Stomach (tissue), 8 donors: ENCODE measurements at regions not wholly inside any gene's neighbourhood (a gene's known extent, or its start where the extent isn't known, plus 50 kb on each side); places are given as distances from the start of the nearest gene placed in this dataset.

ENCODE experiments used
- DNase-seq, 2 donors: peaks; one replicate each; pipeline versions ENCODE4 v3.0.0 to v3.0.0-alpha.2; 2013 to 2019
- H3K27ac ChIP-seq, 5 donors: fragments of 200-600 bp in 4 of 5; sonication (generic) in 4 of 5; one replicate each; pipeline ENCODE4 v1.5.1; 2013 to 2019; ENCODE audit warnings: mild to moderate bottlenecking in 1 of 5, moderate library complexity in 1 of 5
- H3K27me3 ChIP-seq, 3 donors: fragments of 200-600 bp; sonication (generic); one replicate each; pipeline ENCODE4 v1.5.1; 2017 to 2019; ENCODE audit warnings: mixed run types in 1 of 3
- H3K36me3 ChIP-seq, 4 donors: fragments of 200-600 bp; sonication (generic); 1 replicate in 3 of 4; 2 replicates in 1 of 4; pipeline ENCODE4 v1.5.1; 2016 to 2019
- H3K4me1 ChIP-seq, 4 donors: fragments of 200-600 bp; sonication (generic); one replicate each; pipeline ENCODE4 v1.5.1; 2016 to 2019
- H3K4me3 ChIP-seq, 4 donors: fragments of 200-600 bp; sonication (generic) in 3 of 4; one replicate each; pipeline ENCODE4 v1.5.1; 2016 to 2019; ENCODE audit warnings: mild to moderate bottlenecking in 1 of 4
- H3K9me3 ChIP-seq, 4 donors: fragments of 200-600 bp; sonication (generic); one replicate each; pipeline ENCODE4 v1.5.1; 2016 to 2019
- CTCF ChIP-seq, 7 experiments: fragments of 450-650 bp in 4 of 7; fragments of 200-600 bp in 3 of 7; sonication (generic) in 3 of 7; IDR thresholded peaks; one replicate each; pipeline ENCODE4 v1.5.1; 2016 to 2019; ENCODE audit warnings: antibody characterized with exemption in 7 of 7, control low read depth in 2 of 7, mild to moderate bottlenecking in 1 of 7
- EP300 ChIP-seq: sonication (generic); formaldehyde crosslinking; IDR thresholded peaks from one replicate; pipeline ENCODE4 v1.6.1; 2017; ENCODE audit warnings: antibody characterized with exemption
- POLR2A ChIP-seq, 4 donors: fragments of 450-650 bp; IDR thresholded peaks; one replicate each; pipeline ENCODE4 v1.6.1; 2016; ENCODE audit warnings: antibody characterized with exemption in 4 of 4, control low read depth in 2 of 4, mild to moderate bottlenecking in 1 of 4, moderate library complexity in 1 of 4
- POLR2AphosphoS5 ChIP-seq, 3 donors: sonication (generic); formaldehyde crosslinking; IDR thresholded peaks; one replicate each; pipeline ENCODE4 v1.6.1; 2016; ENCODE audit warnings: antibody characterized with exemption in 3 of 3
- WGBS, 5 donors: extraction: QIAGEN DNeasy Blood & Tissue Kit in 3 of 5; methylation state at CpG; one replicate each; pipeline versions ENCODE4 v1.1.5 to v1.1.7; 2013 to 2018; 5-methylcytosine and 5-hydroxymethylcytosine counted together
- intact Hi-C: fragments of 100-400 bp; cut with DNase I; formaldehyde crosslinking; loops from one replicate; pipeline ENCODE4 v1.15.1; 2023; ENCODE audit warnings: low total_unique reads
- donor health status: healthy with polysubstance abuse.
- donor health status: Bipolar disorder and iron deficiency.
- donor health status: healthy.

DNA sequence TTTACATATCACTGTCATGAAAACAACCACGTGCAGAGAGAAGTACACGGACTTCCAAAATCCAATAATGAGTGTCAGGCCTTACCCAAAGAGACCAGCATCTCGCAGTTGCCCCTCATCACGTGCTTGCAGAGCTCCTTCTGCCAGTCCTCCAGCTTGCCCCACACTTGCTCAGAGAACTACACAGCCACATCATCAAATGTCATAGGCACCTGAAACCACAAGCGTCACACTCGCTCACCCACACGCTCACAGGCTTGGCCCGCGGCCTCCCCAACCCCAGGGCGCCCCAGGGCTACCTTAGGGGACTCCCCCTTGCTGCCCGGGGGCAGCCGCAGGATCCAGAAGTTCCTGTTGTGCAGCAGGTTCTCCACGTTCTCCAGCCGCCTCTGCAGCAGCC is 123.4 kb upstream of the ZNF746 start:
- no peak for TF ChIP-seq CTCF (IDR thresholded peaks at IDR 0.05)
- TF ChIP-seq EP300: no peak
- no peak for TF ChIP-seq POLR2A (IDR thresholded peaks at IDR 0.05)
- no peak for TF ChIP-seq POLR2AphosphoS5 (IDR thresholded peaks at IDR 0.05)
- intact Hi-C loops: no loop called here
- Histone ChIP-seq H3K4me1 (peaks cover 23 to 34% (median 29%) of the 10 kb centered on the region in 4 donors), H3K9me3 (no peaks in the 10 kb centered on the region), H3K36me3 (peaks cover 52 to 59% (median 54%) of the 10 kb centered on the region in 4 donors), H3K4me3 (no peak overlapping the region), H3K27ac (no peak overlapping the region), H3K27me3 (no peaks in the 10 kb centered on the region)
- DNase-seq: no peak
- 75 to 91% (median 77%) methylated on average over 10 to 14 of the region's 14 CpGs for WGBS, 5 donors

GRCh38 chr7:149616898-149617297 is 119.3 kb upstream of the ZNF746 start:
- intact Hi-C loops: no loop called here
- H3K4me1 ChIP-seq: peaks cover 0 to 3% (median 0%) of the 10 kb centered on the region in 4 donors
- H3K4me3 ChIP-seq: no peak overlapping the region
- H3K27me3 ChIP-seq: no peaks in the 10 kb centered on the region
- no peak for TF ChIP-seq POLR2AphosphoS5 (IDR thresholded peaks at IDR 0.05)
- TF ChIP-seq POLR2A (IDR thresholded peaks at IDR 0.05): no peak
- TF ChIP-seq EP300: no peak
- TF ChIP-seq CTCF (IDR thresholded peaks at IDR 0.05): no peak
- DNase-seq: no peak
- no peak overlapping the region for H3K27ac ChIP-seq
- WGBS, 5 donors: 62 to 75% (median 67%) methylated on average over 8 of the region's 8 CpGs
- peaks cover 86 to 99% (median 95%) of the 10 kb centered on the region in 4 donors for H3K36me3 ChIP-seq
- no peaks in the 10 kb centered on the region for H3K9me3 ChIP-seq

DNA sequence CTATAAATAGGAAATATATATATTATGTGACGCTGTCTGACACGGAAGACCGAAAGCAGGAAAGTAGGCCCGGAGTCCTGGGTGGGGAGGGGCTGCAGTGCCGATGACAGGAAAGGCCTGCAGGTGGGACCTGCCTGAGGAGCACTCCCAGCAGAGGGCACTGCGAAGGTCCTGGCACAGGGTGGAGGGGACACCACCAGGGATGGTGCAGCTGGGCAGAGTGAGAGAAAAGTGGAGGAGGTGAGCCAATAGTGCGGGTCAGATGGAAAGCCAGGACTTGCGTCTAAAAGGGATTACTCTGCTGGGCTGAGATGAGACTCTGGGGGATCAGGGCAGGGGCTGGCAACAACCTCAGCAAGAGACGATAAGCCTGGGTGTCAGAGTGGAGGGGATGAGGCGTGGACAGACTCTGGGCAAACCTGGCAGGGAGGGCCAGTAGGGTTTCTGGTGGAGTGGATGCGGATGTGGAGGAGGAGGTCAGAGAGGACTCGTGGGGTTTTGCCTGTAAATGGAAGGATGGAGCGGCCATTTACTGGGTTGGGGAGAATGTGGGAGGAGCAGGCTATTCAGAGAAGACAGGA is 118.2 kb upstream of the ZNF746 start:
- Histone ChIP-seq H3K36me3 (peaks cover 93 to 100% (median 100%) of the 10 kb centered on the region in 4 donors), H3K27me3 (no peaks in the 10 kb centered on the region), H3K9me3 (no peaks in the 10 kb centered on the region), H3K27ac (no peak overlapping the region), H3K4me3 (no peak overlapping the region), H3K4me1 (no peaks in the 10 kb centered on the region)
- 86 to 87% (median 87%) methylated on average over 13 of the region's 13 CpGs for WGBS, 5 donors
- DNase-seq: no peak
- TF ChIP-seq POLR2A (IDR thresholded peaks at IDR 0.05) (no peak), CTCF (IDR thresholded peaks at IDR 0.05) (no peak)
- intact Hi-C loops: no loop called here

DNA sequence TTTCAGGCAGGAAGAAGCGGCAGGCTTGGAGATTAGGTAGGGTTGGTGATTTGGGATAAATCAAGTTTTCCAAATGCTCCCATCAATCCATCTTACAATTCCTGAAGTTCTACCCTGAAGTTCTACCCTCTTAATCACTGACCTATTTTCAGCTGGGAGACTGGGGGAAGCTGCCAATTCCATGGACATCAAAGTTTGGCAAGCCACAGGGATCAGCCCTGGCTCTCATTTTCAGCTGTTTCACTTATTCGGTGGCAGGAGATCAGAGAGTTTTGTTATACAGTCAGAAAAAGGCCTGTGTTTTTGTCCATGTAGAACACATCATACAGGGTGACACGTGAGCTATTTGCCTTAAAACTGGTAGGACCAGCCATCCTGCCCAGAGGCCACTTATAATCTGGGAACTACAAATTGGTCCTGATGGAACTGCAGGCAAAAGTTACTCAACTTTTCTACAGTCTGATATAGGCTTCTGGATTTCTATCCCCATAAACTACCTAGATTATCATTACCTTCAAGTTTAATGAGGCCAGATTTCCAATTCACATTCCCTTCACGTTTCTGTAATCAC is 112.9 kb upstream of the ZNF746 start:
- no peaks in the 10 kb centered on the region for H3K27me3 ChIP-seq
- H3K27ac ChIP-seq: no peak overlapping the region
- WGBS, 5 donors: 83 to 89% (median 85%) methylated on average over 4 of the region's 4 CpGs
- H3K9me3 ChIP-seq: no peaks in the 10 kb centered on the region
- intact Hi-C loops: no loop called here
- peaks cover 50 to 99% (median 96%) of the 10 kb centered on the region in 4 donors for H3K36me3 ChIP-seq
- DNase-seq: no peak
- no peaks in the 10 kb centered on the region for H3K4me1 ChIP-seq
- no peak overlapping the region for H3K4me3 ChIP-seq
- TF ChIP-seq CTCF (IDR thresholded peaks at IDR 0.05) (no peak), POLR2A (IDR thresholded peaks at IDR 0.05) (no peak), POLR2AphosphoS5 (IDR thresholded peaks at IDR 0.05) (no peak), EP300 (no peak)
